ENCODE measurements at regions not wholly inside any gene's neighbourhood (a gene's known extent, or its start where the extent isn't known, plus 50 kb on each side); places are given as distances from the start of the nearest gene placed in this dataset.
"Not testable (repeated sequence)": the region's sequence is repeated elsewhere in the genome, so short reads cannot be mapped to it uniquely, and the experiment has no call there.

DNA sequence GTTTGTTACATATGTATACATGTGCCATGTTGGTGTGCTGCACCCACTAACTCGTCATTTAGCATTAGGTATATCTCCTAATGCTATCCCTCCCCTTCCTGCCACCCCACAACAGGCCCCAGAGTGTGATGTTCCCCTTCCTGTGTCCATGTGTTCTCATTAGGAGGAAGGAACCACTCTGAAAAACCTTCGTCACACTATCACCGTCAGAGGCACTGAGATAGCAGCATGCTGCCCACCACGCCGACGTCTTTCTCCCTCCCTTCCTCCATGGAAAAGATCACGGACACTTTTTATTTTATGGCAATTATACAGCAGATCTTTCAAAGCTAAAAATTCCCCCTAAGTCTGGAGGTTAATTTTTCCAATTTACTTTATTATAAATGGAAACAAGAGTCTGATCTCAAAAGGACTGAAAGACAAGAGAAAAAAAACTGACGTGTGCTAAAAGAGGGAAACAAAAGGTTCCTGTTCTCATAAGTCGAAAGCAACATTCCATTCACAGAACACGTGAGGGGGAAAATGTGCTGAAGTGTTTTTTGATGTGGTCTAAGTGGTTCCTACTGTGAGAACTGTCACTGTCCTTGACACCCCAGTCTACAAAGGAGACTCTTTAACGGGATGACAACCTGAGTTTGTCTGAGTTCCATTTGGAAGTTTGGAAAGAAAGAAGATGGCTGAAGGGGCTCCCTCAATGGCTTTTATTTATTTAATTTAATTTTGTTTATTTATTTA lies 339.7 kb upstream of the IRX2 start:
- Histone ChIP-seq H3K9me3 (no peaks in the 10 kb centered on the region), H3K27ac (no peak overlapping the region), H3K36me3 (no peaks in the 10 kb centered on the region), H3K4me1 (no peaks in the 10 kb centered on the region), H3K27me3 (no peaks in the 10 kb centered on the region), H3K4me3 (no peak overlapping the region)
- intact Hi-C loops (cut with DNase I) = no loop called here
- TF ChIP-seq CTCF (IDR thresholded peaks at IDR 0.05) = no peak
- DNase-seq (ENCODE audit: low spot score in 2 of 2) = no peak

DNA sequence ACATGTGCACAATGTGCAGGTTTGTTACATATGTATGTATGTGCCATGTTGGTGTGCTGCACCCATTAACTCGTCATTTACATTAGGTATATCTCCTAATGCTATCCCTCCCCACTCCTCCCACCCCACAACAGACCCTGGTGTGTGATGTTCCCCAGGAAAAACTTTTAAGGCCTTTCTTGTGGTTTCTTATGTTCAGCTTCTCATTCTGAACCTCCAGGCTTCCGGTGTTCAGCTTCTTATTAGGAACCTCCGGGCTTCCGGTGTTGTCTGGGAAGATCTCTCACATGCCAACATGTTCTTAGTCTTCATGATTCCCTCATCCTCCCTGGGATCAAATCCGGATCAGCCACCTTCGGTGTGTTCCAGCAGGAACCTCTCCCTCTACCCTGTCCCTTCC lies 338.8 kb upstream of the IRX2 start:
- DNase-seq (ENCODE audit: low spot score in 2 of 2); H3K4me3 ChIP-seq; H3K9me3 ChIP-seq; H3K4me1 ChIP-seq; H3K27ac ChIP-seq; intact Hi-C loops (cut with DNase I); H3K27me3 ChIP-seq; H3K36me3 ChIP-seq: not testable (repeated sequence)

- Histone ChIP-seq H3K36me3 (no peaks in the 10 kb centered on the region), H3K9me3 (no peaks in the 10 kb centered on the region), H3K27ac (no peak overlapping the region), H3K27me3 (no peaks in the 10 kb centered on the region), H3K4me3 (no peak overlapping the region), H3K4me1 (no peaks in the 10 kb centered on the region)
- intact Hi-C loops (cut with DNase I) = no loop called here
- no peak for DNase-seq (ENCODE audit: low spot score in 2 of 2)
- TF ChIP-seq CTCF (IDR thresholded peaks at IDR 0.05) = no peak
Measured at GRCh38 chr5:3080366-3080765, 328.9 kb upstream of the IRX2 start.

DNA sequence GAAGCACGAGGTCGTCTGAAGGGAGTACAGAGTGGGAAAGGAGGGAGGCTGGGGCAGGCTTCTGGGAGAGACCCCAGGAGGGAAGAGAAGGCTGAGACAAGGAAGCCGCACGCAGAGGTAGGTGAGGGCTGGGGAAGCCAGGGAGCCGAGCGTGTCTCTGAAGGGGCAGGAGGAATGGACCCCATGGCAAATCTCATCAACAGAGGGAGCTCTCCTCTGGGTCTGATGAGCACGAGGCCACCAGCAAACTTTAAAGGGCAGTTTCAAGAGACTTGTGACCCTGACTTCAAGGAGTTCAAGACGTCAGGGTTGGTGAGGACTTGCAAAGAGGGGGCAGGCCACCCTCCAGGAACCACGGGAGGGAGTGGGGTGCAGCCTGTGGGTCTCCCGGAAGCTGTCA lies 326.2 kb upstream of the IRX2 start:
- H3K36me3 ChIP-seq = no peaks in the 10 kb centered on the region
- no peak overlapping the region for H3K27ac ChIP-seq
- intact Hi-C loops (cut with DNase I) = no loop called here
- DNase-seq (ENCODE audit: low spot score in 2 of 2) = no peak
- no peak overlapping the region for H3K4me3 ChIP-seq
- H3K4me1 ChIP-seq = no peaks in the 10 kb centered on the region
- TF ChIP-seq CTCF (IDR thresholded peaks at IDR 0.05) = no peak
- no peaks in the 10 kb centered on the region for H3K9me3 ChIP-seq
- no peaks in the 10 kb centered on the region for H3K27me3 ChIP-seq

DNA sequence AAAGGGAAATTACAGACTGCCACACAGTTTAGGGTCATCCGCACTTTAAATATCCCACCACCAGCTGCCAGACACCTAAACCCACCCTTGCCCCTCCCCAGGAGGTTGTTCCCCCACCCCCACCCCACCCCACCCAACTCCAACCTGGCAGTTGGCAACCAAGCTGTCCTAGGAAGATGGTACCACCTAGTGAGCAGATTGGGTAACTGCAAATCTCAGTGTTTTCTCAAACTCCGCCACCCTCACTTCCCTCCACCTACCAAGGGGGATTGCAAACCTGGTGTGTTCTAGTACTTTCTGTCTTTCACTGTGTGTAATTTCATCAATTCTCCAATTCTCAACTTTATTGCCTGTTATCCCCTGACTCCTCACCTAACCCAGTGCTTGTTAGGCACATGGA lies 323.8 kb upstream of the IRX2 start:
- H3K4me1 ChIP-seq = no peaks in the 10 kb centered on the region
- no peak for TF ChIP-seq CTCF (IDR thresholded peaks at IDR 0.05)
- no peak for DNase-seq (ENCODE audit: low spot score in 2 of 2)
- intact Hi-C loops (cut with DNase I) = no loop called here
- no peak overlapping the region for H3K4me3 ChIP-seq
- H3K27ac ChIP-seq = no peak overlapping the region
- peaks cover 0 to 3% of the 10 kb centered on the region in 2 donors for H3K9me3 ChIP-seq
- no peaks in the 10 kb centered on the region for H3K27me3 ChIP-seq
- H3K36me3 ChIP-seq = no peaks in the 10 kb centered on the region

DNA sequence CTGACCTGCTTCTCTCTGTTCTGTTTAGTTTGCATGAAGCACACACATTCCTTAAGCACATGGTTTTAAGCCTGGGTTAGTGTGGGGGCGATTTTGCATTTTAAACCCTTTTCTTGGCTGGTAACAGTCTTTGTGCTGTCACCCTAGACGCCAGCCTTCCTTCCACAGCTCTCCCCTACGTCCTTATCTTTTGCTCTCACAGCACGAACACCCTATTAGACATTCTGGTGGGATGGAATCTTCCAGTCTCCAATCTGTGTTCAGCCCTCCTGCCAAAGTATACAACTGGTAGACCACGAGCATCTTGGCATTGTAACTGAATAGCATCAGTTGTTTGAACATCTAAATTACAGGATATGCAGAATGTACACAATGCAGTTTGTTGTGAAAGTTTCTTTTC lies 316.9 kb upstream of the IRX2 start:
- H3K27ac ChIP-seq = no peak overlapping the region
- no peaks in the 10 kb centered on the region for H3K4me1 ChIP-seq
- TF ChIP-seq CTCF (IDR thresholded peaks at IDR 0.05) = no peak
- intact Hi-C loops (cut with DNase I) = no loop called here
- H3K27me3 ChIP-seq = no peaks in the 10 kb centered on the region
- H3K36me3 ChIP-seq = no peaks in the 10 kb centered on the region
- H3K4me3 ChIP-seq = no peak overlapping the region
- no peak for DNase-seq (ENCODE audit: low spot score in 2 of 2)
- H3K9me3 ChIP-seq = peaks cover 0 to 3% of the 10 kb centered on the region in 2 donors

All from ascending aorta (tissue), 2 donors.